ENCODE measurements at regions not wholly inside any gene's neighbourhood (a gene's known extent, or its start where the extent isn't known, plus 50 kb on each side); places are given as distances from the start of the nearest gene placed in this dataset.
"Not testable (repeated sequence)": the region's sequence is repeated elsewhere in the genome, so short reads cannot be mapped to it uniquely, and the experiment has no call there.

DNA sequence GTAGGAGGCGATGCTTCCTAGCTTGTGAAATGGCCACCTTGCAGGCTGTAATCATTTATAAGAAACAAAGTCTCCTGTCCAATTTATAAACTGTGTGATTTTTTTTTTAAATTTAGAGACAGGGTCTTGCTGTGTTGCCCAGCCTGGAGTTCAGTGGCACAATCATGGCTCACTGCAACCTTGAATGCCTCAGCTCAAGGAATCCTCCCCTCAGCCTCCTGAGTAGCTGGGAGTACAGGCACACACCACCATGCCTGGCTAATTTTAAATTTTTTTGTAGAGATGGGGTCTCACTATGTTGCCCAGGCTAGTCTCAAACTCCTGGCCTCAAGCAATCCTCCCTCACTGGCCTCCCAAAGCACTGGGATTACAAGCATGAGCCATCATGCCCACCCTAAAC lies 150.1 kb downstream of the PTPRU start:
- TF ChIP-seq, protein P1, sequence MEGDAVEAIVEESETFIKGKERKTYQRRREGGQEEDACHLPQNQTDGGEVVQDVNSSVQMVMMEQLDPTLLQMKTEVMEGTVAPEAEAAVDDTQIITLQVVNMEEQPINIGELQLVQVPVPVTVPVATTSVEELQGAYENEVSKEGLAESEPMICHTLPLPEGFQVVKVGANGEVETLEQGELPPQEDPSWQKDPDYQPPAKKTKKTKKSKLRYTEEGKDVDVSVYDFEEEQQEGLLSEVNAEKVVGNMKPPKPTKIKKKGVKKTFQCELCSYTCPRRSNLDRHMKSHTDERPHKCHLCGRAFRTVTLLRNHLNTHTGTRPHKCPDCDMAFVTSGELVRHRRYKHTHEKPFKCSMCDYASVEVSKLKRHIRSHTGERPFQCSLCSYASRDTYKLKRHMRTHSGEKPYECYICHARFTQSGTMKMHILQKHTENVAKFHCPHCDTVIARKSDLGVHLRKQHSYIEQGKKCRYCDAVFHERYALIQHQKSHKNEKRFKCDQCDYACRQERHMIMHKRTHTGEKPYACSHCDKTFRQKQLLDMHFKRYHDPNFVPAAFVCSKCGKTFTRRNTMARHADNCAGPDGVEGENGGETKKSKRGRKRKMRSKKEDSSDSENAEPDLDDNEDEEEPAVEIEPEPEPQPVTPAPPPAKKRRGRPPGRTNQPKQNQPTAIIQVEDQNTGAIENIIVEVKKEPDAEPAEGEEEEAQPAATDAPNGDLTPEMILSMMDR (IDR thresholded peaks at IDR 0.05 in 4 of 5, conservative IDR thresholded peaks at IDR 0.05 in 1 of 5), result not testable (repeated sequence)
- TF ChIP-seq POLR2A (IDR thresholded peaks at IDR 0.05), result not testable (repeated sequence)

Measured in gastrocnemius medialis (tissue), 4 donors.